Dendritic cell treated with granulocyte-macrophage colony-stimulating factor and Interleukin-4, amounts not matched to agents 40 ng/mL and 50 ng/mL, for 4 days (primary cell): ENCODE measurements at regions not wholly inside any gene's neighbourhood (a gene's known extent, or its start where the extent isn't known, plus 50 kb on each side); places are given as distances from the start of the nearest gene placed in this dataset.

Experiments
- H3K27ac Mint-ChIP-seq: one replicate; pipeline ENCODE4 v1.8.0; 2022; ENCODE audit warnings: mild to moderate bottlenecking, mixed read lengths
- H3K27me3 Mint-ChIP-seq: one replicate; pipeline ENCODE4 v1.8.0; 2022; ENCODE audit warnings: mild to moderate bottlenecking, mixed read lengths
- H3K36me3 Mint-ChIP-seq: one replicate; pipeline ENCODE4 v1.8.0; 2022; ENCODE audit warnings: low read depth, mixed read lengths
- H3K4me1 Mint-ChIP-seq: one replicate; pipeline ENCODE4 v1.8.0; 2022; ENCODE audit warnings: low read depth, mixed read lengths
- H3K4me3 Mint-ChIP-seq: one replicate; pipeline ENCODE4 v1.8.0; 2022; ENCODE audit warnings: mild to moderate bottlenecking, moderate library complexity, mixed read lengths
- H3K9me3 Mint-ChIP-seq: one replicate; pipeline ENCODE4 v1.8.0; 2022; ENCODE audit warnings: mixed read lengths
- intact Hi-C: fragments of 100-400 bp; cut with micrococcal nuclease; formaldehyde crosslinking; loops from one replicate; pipeline ENCODE4 v1.15.0; 2022

DNA sequence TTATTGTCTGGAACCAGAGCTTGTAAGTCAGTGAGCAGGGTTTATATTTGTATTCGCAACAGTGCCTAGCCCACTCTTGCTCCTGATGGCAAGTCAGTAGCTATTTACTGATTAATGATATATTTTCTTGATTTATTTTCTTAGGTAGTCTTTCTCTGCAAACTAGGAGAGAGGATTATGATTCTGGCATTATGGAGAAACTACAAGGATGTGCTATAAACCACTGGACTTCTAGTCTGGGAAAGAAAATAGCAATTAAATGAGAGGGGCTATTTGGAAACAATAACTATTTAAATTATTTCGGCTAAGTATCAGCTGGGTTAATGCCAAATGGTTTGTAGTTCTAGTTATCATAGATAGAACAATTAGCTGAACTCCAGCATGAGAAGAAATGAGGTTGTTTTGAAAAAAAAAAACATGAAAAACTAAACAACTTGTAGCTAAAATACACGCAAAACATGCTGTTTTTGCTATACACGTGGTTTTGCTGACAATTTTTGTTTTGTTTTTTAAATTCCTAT lies 304.9 kb upstream of the TCF21 start:
- H3K9me3 Mint-ChIP-seq = no peaks in the 10 kb centered on the region
- no peaks in the 10 kb centered on the region for H3K36me3 Mint-ChIP-seq
- H3K4me3 Mint-ChIP-seq = no peak overlapping the region
- H3K4me1 Mint-ChIP-seq = no peaks in the 10 kb centered on the region
- H3K27ac Mint-ChIP-seq = no peak overlapping the region
- intact Hi-C loops = no loop called here
- no peaks in the 10 kb centered on the region for H3K27me3 Mint-ChIP-seq

DNA sequence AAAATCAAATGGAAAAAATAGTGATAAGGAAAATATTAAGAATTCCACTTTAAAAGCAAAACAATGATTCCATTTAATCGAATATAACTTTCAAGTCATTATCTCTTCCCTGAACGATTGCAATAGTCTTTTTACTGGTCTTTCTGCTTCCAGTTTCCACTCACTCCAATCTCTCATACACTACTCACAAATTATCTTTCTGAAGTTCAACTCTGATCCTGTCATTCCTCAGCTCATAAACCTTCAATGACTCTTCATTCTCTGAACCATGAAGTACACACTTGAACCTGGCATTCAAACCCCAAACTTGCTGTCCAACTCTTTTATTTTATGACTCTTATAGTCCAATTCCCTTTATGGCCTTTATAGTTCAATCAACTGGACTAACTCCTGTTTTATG lies 304.1 kb upstream of the TCF21 start:
- H3K4me1 Mint-ChIP-seq = no peaks in the 10 kb centered on the region
- no peaks in the 10 kb centered on the region for H3K36me3 Mint-ChIP-seq

DNA sequence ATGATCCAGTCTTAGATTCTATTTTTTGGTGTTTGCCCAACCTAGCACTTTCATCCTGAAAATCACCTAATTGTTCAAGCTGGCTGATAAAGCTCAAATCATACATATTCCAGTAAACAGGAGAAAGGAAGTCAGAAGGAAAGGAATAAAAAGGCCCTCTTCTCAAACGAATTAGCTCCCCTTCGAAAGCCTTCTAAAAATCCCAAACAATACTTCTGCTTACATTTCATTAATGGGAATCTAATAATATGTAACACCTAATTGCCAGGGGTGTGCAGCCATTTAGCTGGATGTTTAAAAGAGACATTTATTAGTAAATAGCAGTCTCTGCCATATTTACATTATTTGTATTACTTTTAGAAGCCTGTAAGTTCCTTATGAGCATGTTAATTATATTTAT lies 302.9 kb upstream of the TCF21 start:
- no peaks in the 10 kb centered on the region for H3K4me1 Mint-ChIP-seq
- no peak overlapping the region for H3K4me3 Mint-ChIP-seq
- no peaks in the 10 kb centered on the region for H3K9me3 Mint-ChIP-seq
- intact Hi-C loops = no loop called here
- H3K27me3 Mint-ChIP-seq = no peaks in the 10 kb centered on the region
- H3K36me3 Mint-ChIP-seq = no peaks in the 10 kb centered on the region
- no peak overlapping the region for H3K27ac Mint-ChIP-seq

More for the DNA sequence above, 304.1 kb upstream of the TCF21 start:
- Mint-ChIP-seq H3K27ac (no peak overlapping the region), H3K4me3 (no peak overlapping the region), H3K9me3 (no peaks in the 10 kb centered on the region), H3K27me3 (no peaks in the 10 kb centered on the region)
- intact Hi-C loops = no loop called here

DNA sequence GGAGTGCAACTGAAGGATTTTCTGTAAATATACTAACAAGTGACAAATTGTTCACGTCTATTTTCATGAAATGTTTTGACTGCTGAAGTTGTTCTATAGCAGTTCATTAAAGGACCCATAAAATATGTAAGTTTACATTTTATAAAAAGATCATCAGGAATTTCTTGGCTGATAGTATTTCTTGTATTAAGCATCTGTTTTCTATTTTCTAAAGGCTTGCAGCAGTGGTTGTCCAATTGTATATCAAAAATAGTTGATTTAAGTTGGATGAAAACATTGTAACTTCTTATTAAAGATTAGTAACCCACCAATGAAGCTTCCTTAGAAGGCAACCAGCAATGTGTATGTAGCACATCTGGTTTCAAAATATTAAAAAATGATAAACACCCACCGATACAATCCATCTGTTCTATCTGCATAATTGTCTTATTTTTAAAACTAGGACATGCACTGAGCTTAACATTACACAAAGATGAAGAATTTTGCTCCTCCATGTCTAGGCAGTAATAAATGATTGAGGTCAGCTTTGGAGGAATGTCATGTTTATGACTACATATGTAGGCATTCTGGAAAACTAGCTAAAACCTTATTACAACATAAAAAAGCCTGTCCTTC lies 301.3 kb upstream of the TCF21 start:
- H3K4me1 Mint-ChIP-seq = no peaks in the 10 kb centered on the region
- H3K4me3 Mint-ChIP-seq = no peak overlapping the region
- H3K27ac Mint-ChIP-seq = no peak overlapping the region
- H3K27me3 Mint-ChIP-seq = no peaks in the 10 kb centered on the region
- H3K9me3 Mint-ChIP-seq = no peaks in the 10 kb centered on the region
- intact Hi-C loops = no loop called here
- H3K36me3 Mint-ChIP-seq = no peaks in the 10 kb centered on the region

DNA sequence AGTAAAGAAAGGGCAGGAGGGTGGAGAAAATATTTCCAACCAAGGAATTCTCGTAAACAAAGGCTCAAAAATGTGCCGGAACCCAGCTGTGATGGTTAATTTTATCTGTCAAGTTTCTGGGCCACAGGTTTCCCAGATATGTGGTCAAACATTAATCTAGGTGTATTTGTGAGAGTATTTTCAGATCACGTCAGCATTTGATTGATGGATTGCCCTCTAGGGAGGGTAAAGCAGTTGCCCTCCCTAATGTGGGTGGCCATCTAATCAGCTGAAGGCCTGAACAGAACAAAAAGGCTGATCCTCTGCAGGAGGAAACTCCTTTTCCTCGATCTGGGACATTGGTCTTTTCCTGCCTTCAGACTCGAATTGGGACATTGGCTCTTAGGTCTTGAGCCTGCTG lies 298.7 kb upstream of the TCF21 start:
- H3K36me3 Mint-ChIP-seq = no peaks in the 10 kb centered on the region
- H3K27ac Mint-ChIP-seq = no peak overlapping the region
- no peaks in the 10 kb centered on the region for H3K4me1 Mint-ChIP-seq
- no peaks in the 10 kb centered on the region for H3K9me3 Mint-ChIP-seq
- no peaks in the 10 kb centered on the region for H3K27me3 Mint-ChIP-seq
- intact Hi-C loops = no loop called here
- H3K4me3 Mint-ChIP-seq = no peak overlapping the region

DNA sequence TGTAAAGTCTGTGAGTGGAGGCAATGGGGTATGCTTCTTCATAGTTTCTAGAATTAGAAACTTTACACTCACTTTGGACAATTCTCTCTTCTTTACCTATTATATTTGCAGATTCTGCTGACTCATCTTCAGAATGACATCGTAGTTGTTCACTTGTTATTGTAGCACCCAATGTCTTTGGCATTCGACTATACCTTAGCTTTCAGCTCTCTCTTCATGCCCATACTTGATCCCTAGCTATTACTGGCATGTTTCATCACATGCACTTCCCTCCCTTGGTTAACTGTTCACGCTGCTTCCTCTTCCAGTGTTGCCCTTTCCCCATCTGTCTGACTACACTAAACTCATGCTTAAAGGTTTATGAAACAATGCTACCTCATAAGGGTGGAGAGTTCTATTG lies 298.1 kb upstream of the TCF21 start:
- Mint-ChIP-seq H3K4me1 (no peaks in the 10 kb centered on the region), H3K27ac (no peak overlapping the region), H3K36me3 (no peaks in the 10 kb centered on the region), H3K9me3 (no peaks in the 10 kb centered on the region), H3K27me3 (no peaks in the 10 kb centered on the region), H3K4me3 (no peak overlapping the region)
- intact Hi-C loops = no loop called here

GRCh38 chr6:133591275-133591674 lies 297.6 kb upstream of the TCF21 start:
- Mint-ChIP-seq H3K4me1 (no peaks in the 10 kb centered on the region), H3K27me3 (no peaks in the 10 kb centered on the region), H3K36me3 (no peaks in the 10 kb centered on the region), H3K9me3 (no peaks in the 10 kb centered on the region), H3K27ac (no peak overlapping the region), H3K4me3 (no peak overlapping the region)
- intact Hi-C loops = no loop called here

GRCh38 chr6:133594652-133595110 lies 294.2 kb upstream of the TCF21 start:
- intact Hi-C loops = no loop called here
- H3K27ac Mint-ChIP-seq = no peak overlapping the region
- no peaks in the 10 kb centered on the region for H3K36me3 Mint-ChIP-seq
- no peak overlapping the region for H3K4me3 Mint-ChIP-seq
- no peaks in the 10 kb centered on the region for H3K4me1 Mint-ChIP-seq
- no peaks in the 10 kb centered on the region for H3K27me3 Mint-ChIP-seq
- no peaks in the 10 kb centered on the region for H3K9me3 Mint-ChIP-seq

GRCh38 chr6:133595111-133595761 lies 293.7 kb upstream of the TCF21 start:
- Mint-ChIP-seq H3K4me3 (no peak overlapping the region), H3K27me3 (no peaks in the 10 kb centered on the region), H3K9me3 (no peaks in the 10 kb centered on the region), H3K27ac (no peak overlapping the region), H3K4me1 (no peaks in the 10 kb centered on the region), H3K36me3 (no peaks in the 10 kb centered on the region)
- intact Hi-C loops = no loop called here

DNA sequence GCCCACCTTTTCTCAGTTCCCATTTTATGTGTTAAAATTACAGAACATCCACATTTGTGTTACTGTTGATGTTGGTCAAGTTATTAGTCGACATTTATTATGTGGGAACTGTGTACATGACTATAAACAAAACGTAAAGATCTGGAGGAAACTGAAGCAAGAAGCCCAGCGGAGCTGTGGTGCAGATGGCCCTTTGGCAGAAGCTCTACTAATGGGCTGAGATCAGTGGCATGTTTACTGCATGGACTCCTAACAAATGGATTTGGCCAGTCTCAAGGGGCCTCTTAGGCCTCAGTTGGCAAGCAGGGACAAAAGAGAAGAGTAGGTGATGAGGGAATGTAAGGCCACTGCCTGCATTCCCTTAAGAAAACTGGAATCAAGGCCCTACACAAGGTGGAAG lies 282.1 kb upstream of the TCF21 start:
- Mint-ChIP-seq H3K27ac (no peak overlapping the region), H3K4me1 (no peaks in the 10 kb centered on the region), H3K27me3 (no peaks in the 10 kb centered on the region), H3K9me3 (no peaks in the 10 kb centered on the region), H3K36me3 (no peaks in the 10 kb centered on the region), H3K4me3 (no peak overlapping the region)
- intact Hi-C loops = no loop called here

- Mint-ChIP-seq H3K4me3 (no peak overlapping the region), H3K27me3 (no peaks in the 10 kb centered on the region), H3K4me1 (no peaks in the 10 kb centered on the region), H3K27ac (no peak overlapping the region), H3K36me3 (no peaks in the 10 kb centered on the region), H3K9me3 (no peaks in the 10 kb centered on the region)
- intact Hi-C loops = no loop called here
These were observed 280.3 kb upstream of the TCF21 start for GRCh38 chr6:133608620-133609019.

- Mint-ChIP-seq H3K27me3 (no peaks in the 10 kb centered on the region), H3K4me3 (no peak overlapping the region), H3K36me3 (no peaks in the 10 kb centered on the region), H3K27ac (no peak overlapping the region), H3K4me1 (no peaks in the 10 kb centered on the region), H3K9me3 (no peaks in the 10 kb centered on the region)
- intact Hi-C loops = no loop called here
These were observed 279.3 kb upstream of the TCF21 start for GRCh38 chr6:133609415-133610226.

DNA sequence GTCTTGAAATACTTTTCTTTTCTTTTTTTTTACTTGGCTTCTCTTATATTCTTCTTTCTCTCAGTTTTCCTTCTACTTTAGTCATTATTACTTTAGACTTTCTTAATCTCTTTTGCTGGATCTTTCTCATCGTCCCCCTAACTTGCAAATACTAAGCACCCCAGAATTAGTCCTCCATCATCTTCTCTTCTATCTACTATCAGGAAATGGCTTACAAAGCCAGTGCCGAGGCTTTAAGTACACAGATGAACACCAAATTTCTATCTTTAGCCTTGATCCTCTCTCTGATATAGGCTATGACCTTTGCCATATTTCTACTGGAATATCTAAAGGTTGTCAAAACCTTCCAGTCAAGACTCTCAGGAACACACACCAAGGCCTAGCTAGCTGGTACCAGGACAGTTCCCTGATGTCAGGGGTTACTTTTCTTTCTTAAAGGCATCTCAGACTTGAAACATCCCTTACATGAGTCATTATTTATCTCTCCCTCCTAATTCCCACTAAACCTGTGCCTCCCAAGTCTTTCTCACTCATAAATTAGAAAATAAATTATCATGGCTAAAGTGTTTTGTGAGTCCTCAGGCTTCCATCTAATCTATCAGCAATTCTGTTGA lies 278.6 kb upstream of the TCF21 start:
- intact Hi-C loops = no loop called here
- Mint-ChIP-seq H3K9me3 (no peaks in the 10 kb centered on the region), H3K4me3 (no peak overlapping the region), H3K36me3 (no peaks in the 10 kb centered on the region), H3K27me3 (no peaks in the 10 kb centered on the region), H3K4me1 (no peaks in the 10 kb centered on the region), H3K27ac (no peak overlapping the region)

DNA sequence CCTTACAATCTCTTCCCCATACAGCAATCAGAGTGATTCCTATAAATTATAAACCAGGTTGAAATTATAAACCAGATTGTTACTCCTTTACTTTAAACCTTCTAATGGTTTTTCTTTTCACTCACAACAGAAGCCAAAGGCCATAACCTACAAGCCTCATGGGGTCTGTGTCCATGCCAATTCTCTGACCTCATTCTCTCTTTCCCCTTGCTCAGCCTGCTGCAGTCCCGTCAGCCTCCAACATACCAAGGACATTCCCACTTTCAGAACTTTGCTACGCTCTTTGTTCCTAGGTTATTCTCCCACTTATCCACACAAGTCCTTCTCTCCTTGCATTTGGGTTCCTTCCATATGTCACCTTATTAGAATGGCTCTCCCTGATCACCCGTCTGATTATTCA lies 277.9 kb upstream of the TCF21 start:
- no peak overlapping the region for H3K27ac Mint-ChIP-seq
- no peaks in the 10 kb centered on the region for H3K27me3 Mint-ChIP-seq
- intact Hi-C loops = no loop called here
- H3K4me3 Mint-ChIP-seq = no peak overlapping the region
- H3K36me3 Mint-ChIP-seq = no peaks in the 10 kb centered on the region
- H3K9me3 Mint-ChIP-seq = no peaks in the 10 kb centered on the region
- no peaks in the 10 kb centered on the region for H3K4me1 Mint-ChIP-seq
